ENCODE measurements at regions not wholly inside any gene's neighbourhood (a gene's known extent, or its start where the extent isn't known, plus 50 kb on each side); places are given as distances from the start of the nearest gene placed in this dataset.

- TF ChIP-seq MAX (IDR thresholded peaks at IDR 0.05; ENCODE audit: low read depth, low read length) (no peak), CTCF (IDR thresholded peaks at IDR 0.05; ENCODE audit: low read depth, low read length) (no peak)
These were observed 121.3 kb downstream of the KCTD12 start for GRCh38 chr13:76764916-76765315.
